SK-N-SH (cell line): ENCODE measurements at regions not wholly inside any gene's neighbourhood (a gene's known extent, or its start where the extent isn't known, plus 50 kb on each side); places are given as distances from the start of the nearest gene placed in this dataset.

ENCODE experiments used
- CTCF ChIP-seq: fragments of 200-600 bp; sonication (generic); IDR thresholded peaks from 2 replicates; pipeline ENCODE4 v1.6.1; 2017; ENCODE audit warnings: antibody characterized with exemption, mild to moderate bottlenecking, moderate library complexity
- EZH2phosphoT487 ChIP-seq: fragments of 200-600 bp; sonication (generic); IDR thresholded peaks from 2 replicates; pipeline ENCODE4 v1.6.1; 2017; ENCODE audit warnings: low read depth, mixed run types, mild to moderate bottlenecking, antibody characterized with exemption, moderate library complexity, borderline replicate concordance
- GABPA ChIP-seq: IDR thresholded peaks from 2 replicates; pipeline ENCODE4 v1.4.0; 2012; ENCODE audit warnings: low read depth, mild to moderate bottlenecking
- POLR2AphosphoS5 ChIP-seq: IDR thresholded peaks from 2 replicates; pipeline ENCODE4 v1.6.1; 2012; ENCODE audit warnings: low read depth, low read length
- TCF12 ChIP-seq: IDR thresholded peaks from 2 replicates; pipeline ENCODE4 v1.4.0; 2012

DNA sequence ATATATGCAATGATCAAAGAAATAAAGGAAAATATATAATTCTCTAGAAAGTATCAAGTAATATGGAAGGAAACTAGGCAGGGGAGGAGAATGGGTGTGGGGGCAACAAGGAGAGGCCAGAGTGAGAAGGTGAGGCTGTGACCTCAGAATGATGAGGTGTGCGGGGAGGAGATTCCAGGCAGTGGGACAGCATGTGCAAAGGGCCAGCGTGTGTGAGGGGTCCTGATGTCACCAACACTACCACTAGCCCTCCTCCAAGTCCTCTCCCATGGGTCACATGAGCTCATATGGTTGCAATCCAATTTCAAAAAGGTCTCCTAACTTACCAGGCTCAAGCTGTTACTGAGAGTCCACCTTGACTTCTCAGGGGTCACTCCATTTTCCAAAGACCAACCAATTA, 463.9 kb downstream of the MN1 start:
- TF ChIP-seq EZH2phosphoT487 = no peak
- TF ChIP-seq TCF12 = no peak
- no peak for TF ChIP-seq GABPA
- no peak for TF ChIP-seq CTCF
- TF ChIP-seq POLR2AphosphoS5 = no peak
